ENCODE measurements at regions not wholly inside any gene's neighbourhood (a gene's known extent, or its start where the extent isn't known, plus 50 kb on each side); places are given as distances from the start of the nearest gene placed in this dataset.

DNA sequence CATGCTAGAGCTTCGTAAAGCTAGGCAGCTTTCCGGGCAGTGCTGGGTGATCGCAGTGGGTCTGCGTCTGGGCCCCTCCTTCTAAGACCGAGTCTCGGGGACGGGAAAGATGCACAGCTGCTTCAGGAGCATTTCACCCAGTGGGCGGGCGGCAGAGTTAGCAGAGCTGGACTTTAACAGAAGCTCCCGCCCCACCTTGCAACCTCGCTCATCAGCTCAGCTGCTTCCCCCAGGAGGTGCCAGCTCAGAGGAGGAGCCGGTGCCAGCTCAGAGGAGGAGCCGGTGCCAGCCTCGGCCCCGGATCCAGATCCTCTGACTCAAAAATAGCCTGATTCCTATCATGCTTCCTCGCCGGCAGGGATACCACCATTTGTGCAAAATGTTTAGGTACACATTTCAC, 94.5 kb upstream of the RPS6KA2 start:
- peaks cover 10% of the 10 kb centered on the region for H3K27me3 Mint-ChIP-seq (ENCODE audit: low read depth)
- CTCF ChIA-PET: no interaction called here
- no peak overlapping the region for H3K4me3 Mint-ChIP-seq
- POLR2A ChIA-PET: no interaction called here
- no peaks in the 10 kb centered on the region for H3K4me1 Mint-ChIP-seq (ENCODE audit: low read depth)
- H3K27ac Mint-ChIP-seq: no peak overlapping the region
- H3K9me3 Mint-ChIP-seq (ENCODE audit: insufficient read depth): no peaks in the 10 kb centered on the region
- no peak for DNase-seq
- no peaks in the 10 kb centered on the region for H3K36me3 Mint-ChIP-seq (ENCODE audit: low read depth)
- ATAC-seq: no peak

DNA sequence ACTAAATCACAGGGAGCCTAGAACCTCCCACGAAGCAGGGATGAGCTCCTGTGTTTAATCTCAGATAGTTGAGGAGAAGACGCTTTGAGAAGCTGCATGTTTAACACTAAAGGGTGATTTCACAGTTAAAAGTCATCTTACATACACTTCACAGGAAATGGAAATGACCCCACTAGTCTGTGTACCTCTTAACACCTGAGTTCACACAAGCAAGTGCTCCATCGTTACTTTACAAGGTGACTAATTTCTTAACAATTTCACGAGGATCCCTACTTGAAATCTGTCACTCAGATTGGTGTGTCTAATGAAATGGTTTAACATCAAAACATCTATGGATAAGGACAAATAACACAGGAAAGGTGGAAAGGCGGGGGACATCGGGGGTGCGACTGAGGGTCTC, 93.8 kb upstream of the RPS6KA2 start:
- CTCF ChIA-PET: no interaction called here
- no peak for ATAC-seq
- POLR2A ChIA-PET: no interaction called here
- H3K4me1 Mint-ChIP-seq (ENCODE audit: low read depth): no peaks in the 10 kb centered on the region
- H3K27ac Mint-ChIP-seq: no peak overlapping the region
- H3K27me3 Mint-ChIP-seq (ENCODE audit: low read depth): peaks cover 10% of the 10 kb centered on the region
- no peak overlapping the region for H3K4me3 Mint-ChIP-seq
- no peaks in the 10 kb centered on the region for H3K9me3 Mint-ChIP-seq (ENCODE audit: insufficient read depth)
- H3K36me3 Mint-ChIP-seq (ENCODE audit: low read depth): no peaks in the 10 kb centered on the region
- no peak for DNase-seq

DNA sequence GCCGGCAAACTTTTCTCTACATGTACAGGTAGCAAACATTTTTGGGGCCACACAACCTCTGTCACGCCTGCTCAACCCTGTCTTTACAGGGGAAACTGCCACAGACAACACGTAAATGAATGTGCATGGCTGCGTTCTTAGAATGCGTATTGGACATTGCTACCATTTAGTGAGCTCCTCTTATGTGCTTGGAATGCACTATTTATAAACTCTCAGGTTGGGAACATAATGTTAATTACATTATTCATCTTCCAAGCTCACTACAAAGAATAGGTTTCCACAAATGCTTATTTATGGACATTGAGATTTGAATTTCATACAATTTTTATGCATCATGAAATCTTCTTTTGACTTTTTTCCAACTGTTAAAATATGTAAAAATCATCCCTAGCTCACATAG, 92.0 kb upstream of the RPS6KA2 start:
- no peak overlapping the region for H3K4me3 Mint-ChIP-seq
- no peak for ATAC-seq
- no peak overlapping the region for H3K27ac Mint-ChIP-seq

DNA sequence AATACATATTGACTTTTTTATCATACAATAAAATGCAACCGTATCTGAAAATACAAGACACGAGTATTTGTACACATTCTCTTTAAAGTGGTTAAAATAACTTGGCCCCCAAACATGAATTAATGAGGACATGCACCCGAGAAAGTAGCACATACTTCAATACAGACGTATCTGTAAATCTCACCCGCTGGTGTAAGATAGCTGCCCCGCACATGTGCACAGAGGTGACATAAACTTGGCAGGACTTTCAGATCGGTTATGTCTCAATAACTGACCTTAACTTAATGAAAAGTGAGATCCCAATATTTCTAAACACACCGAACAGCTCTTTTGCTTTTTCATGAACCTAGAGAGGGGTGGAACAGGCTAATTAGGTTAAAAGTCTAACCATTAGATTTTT, 91.5 kb upstream of the RPS6KA2 start:
- H3K27me3 Mint-ChIP-seq (ENCODE audit: low read depth): peaks cover 9% of the 10 kb centered on the region
- H3K4me1 Mint-ChIP-seq (ENCODE audit: low read depth): no peaks in the 10 kb centered on the region
- H3K27ac Mint-ChIP-seq: no peak overlapping the region
- CTCF ChIA-PET: no interaction called here
- DNase-seq (no peak), ATAC-seq (no peak)
- POLR2A ChIA-PET: interaction anchor here (0.6 kb wide), 1 partner anchor 56 kb away, joined by 3 read pairs; no protein-coding TSS in a partner anchor
- no peaks in the 10 kb centered on the region for H3K36me3 Mint-ChIP-seq (ENCODE audit: low read depth)
- H3K4me3 Mint-ChIP-seq: no peak overlapping the region
- no peaks in the 10 kb centered on the region for H3K9me3 Mint-ChIP-seq (ENCODE audit: insufficient read depth)

More for the DNA sequence above, 92.0 kb upstream of the RPS6KA2 start:
- CTCF ChIA-PET: no interaction called here
- Mint-ChIP-seq H3K36me3 (ENCODE audit: low read depth) (no peaks in the 10 kb centered on the region), H3K27me3 (ENCODE audit: low read depth) (peaks cover 9% of the 10 kb centered on the region), H3K9me3 (ENCODE audit: insufficient read depth) (no peaks in the 10 kb centered on the region), H3K4me1 (ENCODE audit: low read depth) (no peaks in the 10 kb centered on the region)
- POLR2A ChIA-PET: interaction anchor here (0.6 kb wide), 1 partner anchor 56 kb away, joined by 3 read pairs; no protein-coding TSS in a partner anchor
- no peak for DNase-seq

DNA sequence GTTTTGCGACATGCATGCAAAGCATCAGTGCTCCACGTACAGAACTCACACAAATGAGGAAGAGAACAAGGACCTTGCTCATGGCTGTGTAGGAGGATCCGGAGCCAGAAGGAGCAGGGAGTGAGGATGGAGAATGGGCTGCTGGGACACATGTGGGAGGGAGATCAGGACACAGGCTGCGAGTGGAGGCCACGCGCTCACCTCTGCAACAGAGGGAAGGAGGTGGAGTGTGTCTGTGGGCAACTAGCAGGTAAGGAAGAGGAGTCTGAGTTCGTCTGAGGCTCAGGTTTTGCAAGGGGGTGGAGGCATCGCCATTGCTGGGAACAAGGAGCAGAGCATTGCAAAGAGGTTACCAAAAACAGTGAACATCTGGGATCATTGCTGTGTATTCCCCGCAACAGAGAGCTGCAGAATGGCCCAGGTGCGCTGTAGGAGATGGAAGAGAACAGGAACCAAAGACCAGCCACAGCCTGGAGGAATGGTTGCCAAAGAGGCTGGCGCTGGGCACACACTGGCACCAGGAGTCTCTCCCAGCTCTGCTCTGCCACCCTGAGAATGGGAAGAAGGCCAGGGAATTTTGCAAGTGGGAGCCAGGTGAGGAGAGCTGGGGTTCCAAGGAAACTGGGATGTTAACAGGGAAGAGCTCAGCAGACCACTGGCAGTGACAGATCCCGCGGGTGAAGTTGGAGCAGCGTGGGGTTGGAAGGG, 90.0 kb upstream of the RPS6KA2 start:
- POLR2A ChIA-PET: no interaction called here
- Mint-ChIP-seq H3K9me3 (ENCODE audit: insufficient read depth) (no peaks in the 10 kb centered on the region), H3K36me3 (ENCODE audit: low read depth) (no peaks in the 10 kb centered on the region), H3K27me3 (ENCODE audit: low read depth) (peaks cover 9% of the 10 kb centered on the region), H3K27ac (no peak overlapping the region), H3K4me1 (ENCODE audit: low read depth) (no peaks in the 10 kb centered on the region), H3K4me3 (no peak overlapping the region)
- no peak for DNase-seq
- CTCF ChIA-PET: no interaction called here
- no peak for ATAC-seq

DNA sequence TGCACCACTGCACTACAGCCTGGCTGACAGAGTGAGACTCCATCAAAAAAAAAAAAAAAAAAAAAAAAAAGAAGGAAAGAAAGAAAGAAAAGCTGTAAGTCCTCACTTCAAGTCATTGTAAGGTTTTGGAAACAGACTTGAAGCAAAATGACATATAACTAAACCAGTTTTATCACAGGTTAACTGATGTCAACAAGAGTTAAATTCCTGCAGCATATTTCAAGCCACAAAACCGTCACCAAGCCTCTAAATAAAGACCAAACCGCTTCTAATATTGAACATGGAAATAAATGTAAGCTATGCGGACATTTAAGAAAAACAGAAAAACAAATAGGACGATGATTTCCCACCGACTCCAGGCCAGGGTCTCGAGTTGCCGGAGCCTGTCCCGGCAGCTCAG, 88.9 kb upstream of the RPS6KA2 start:
- Mint-ChIP-seq H3K36me3 (ENCODE audit: low read depth) (no peaks in the 10 kb centered on the region), H3K9me3 (ENCODE audit: insufficient read depth) (no peaks in the 10 kb centered on the region), H3K27ac (no peak overlapping the region), H3K27me3 (ENCODE audit: low read depth) (peaks cover 9% of the 10 kb centered on the region), H3K4me3 (no peak overlapping the region), H3K4me1 (ENCODE audit: low read depth) (no peaks in the 10 kb centered on the region)
- DNase-seq (no peak), ATAC-seq (no peak)
- CTCF ChIA-PET: no interaction called here
- POLR2A ChIA-PET: no interaction called here

DNA sequence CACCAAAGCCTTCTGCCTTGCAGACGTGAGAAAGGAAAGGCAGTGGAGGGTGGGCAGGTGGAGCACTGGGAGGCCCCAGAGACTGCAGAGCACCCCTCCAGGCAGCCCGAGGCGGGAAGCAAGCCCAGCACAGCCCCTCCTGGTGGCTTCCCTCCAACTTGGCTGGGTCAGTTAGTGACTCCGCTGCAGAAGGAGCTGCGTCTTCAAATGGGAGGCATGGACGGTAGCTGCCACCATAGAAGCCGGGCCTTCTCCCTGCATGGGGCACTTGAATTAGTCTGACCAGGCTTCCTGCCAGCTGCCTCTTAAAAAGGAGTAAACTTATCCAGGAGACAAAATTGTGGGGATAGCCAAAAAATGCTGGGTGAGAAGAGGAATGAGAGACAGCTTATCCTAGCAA, 88.0 kb upstream of the RPS6KA2 start:
- Mint-ChIP-seq H3K4me3 (no peak overlapping the region), H3K9me3 (ENCODE audit: insufficient read depth) (no peaks in the 10 kb centered on the region), H3K36me3 (ENCODE audit: low read depth) (no peaks in the 10 kb centered on the region), H3K27me3 (ENCODE audit: low read depth) (peaks cover 9% of the 10 kb centered on the region), H3K27ac (no peak overlapping the region), H3K4me1 (ENCODE audit: low read depth) (no peaks in the 10 kb centered on the region)
- ChIA-PET POLR2A (no interaction called here), CTCF (no interaction called here)
- no peak for DNase-seq
- no peak for ATAC-seq

DNA sequence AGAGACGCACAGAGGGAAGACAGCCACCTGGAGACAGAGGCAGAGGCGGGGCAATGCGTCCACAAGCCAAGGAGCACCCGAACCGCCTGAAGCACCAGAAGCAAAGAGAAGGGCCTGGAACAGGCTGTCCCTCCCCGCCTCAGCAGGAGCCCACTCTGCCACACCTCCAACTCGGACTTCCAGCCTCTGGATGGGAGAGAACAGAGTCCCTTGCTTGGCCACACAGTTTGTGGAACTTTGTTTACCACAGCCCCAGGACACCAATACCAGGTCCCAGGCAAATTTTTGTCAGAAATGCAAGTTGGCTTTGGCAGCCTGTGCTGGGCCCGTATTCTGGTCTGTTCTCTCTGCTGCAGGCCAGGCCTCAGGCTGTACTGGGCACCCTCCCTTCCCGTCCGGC, 87.5 kb upstream of the RPS6KA2 start:
- no peaks in the 10 kb centered on the region for H3K4me1 Mint-ChIP-seq (ENCODE audit: low read depth)
- CTCF ChIA-PET: no interaction called here
- H3K36me3 Mint-ChIP-seq (ENCODE audit: low read depth): no peaks in the 10 kb centered on the region
- no peak overlapping the region for H3K27ac Mint-ChIP-seq
- H3K27me3 Mint-ChIP-seq (ENCODE audit: low read depth): peaks cover 7% of the 10 kb centered on the region
- ATAC-seq: no peak
- no peak overlapping the region for H3K4me3 Mint-ChIP-seq
- no peak for DNase-seq
- H3K9me3 Mint-ChIP-seq (ENCODE audit: insufficient read depth): no peaks in the 10 kb centered on the region
- POLR2A ChIA-PET: no interaction called here

DNA sequence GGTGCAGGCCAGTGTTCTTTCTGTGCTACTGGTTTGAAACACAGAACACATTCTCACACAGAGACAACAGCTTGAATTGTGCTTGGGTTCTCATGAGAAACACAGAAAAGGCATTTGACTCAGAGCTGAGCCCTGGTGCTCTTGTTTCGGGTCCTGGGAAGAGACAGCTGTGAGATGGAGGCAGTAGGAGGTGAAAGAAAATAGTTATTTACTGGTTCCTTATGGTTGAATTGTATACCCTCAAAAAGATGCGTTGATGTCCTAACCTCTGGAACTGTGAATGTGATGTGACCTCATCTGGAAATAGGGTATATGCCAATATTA, 87.1 kb upstream of the RPS6KA2 start:
- DNase-seq: no peak
- peaks cover 4% of the 10 kb centered on the region for H3K27me3 Mint-ChIP-seq (ENCODE audit: low read depth)
- no peaks in the 10 kb centered on the region for H3K4me1 Mint-ChIP-seq (ENCODE audit: low read depth)
- CTCF ChIA-PET: no interaction called here
- POLR2A ChIA-PET: no interaction called here
- no peak for ATAC-seq
- H3K9me3 Mint-ChIP-seq (ENCODE audit: insufficient read depth): no peaks in the 10 kb centered on the region
- H3K4me3 Mint-ChIP-seq: no peak overlapping the region
- H3K27ac Mint-ChIP-seq: no peak overlapping the region
- H3K36me3 Mint-ChIP-seq (ENCODE audit: low read depth): no peaks in the 10 kb centered on the region

DNA sequence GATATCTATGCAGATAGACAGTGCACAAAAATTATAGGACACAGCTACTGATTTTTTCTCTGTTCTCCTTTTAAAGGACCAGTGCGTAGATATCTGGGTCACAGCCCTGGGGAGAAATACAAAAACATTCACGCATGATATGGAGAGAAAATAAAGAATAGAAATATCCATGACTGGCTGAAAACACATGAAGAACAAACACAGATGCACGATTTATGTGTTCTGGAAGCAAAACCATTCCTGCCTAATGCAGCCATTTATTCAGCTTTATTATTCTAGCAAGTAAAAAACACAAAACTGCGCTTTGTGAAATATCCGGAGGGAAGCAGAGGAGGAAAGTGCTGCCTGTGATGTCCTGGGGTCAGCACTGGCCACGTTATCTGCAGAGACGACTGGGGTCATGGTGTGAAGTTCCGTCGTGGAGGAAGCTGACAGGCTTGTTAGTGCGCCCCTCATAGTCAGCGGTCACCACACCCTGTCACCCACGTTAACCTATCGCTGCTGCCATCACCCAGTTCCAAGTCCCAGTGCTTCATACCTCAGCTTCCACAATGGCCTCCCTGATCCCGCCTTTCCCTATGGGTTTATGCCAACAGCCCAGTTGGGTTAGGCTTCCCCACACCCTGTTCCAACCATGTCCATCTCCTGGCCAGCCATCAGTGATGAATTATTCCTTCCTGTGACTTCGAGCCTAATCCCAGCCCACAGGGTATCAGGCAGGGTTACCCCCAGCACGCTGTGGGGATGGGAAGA, 86.6 kb upstream of the RPS6KA2 start:
- Mint-ChIP-seq H3K27ac (no peak overlapping the region), H3K4me3 (no peak overlapping the region), H3K27me3 (ENCODE audit: low read depth) (peaks cover 4% of the 10 kb centered on the region), H3K36me3 (ENCODE audit: low read depth) (no peaks in the 10 kb centered on the region), H3K4me1 (ENCODE audit: low read depth) (no peaks in the 10 kb centered on the region), H3K9me3 (ENCODE audit: insufficient read depth) (no peaks in the 10 kb centered on the region)
- POLR2A ChIA-PET: no interaction called here
- CTCF ChIA-PET: no interaction called here
- DNase-seq: no peak
- no peak for ATAC-seq

DNA sequence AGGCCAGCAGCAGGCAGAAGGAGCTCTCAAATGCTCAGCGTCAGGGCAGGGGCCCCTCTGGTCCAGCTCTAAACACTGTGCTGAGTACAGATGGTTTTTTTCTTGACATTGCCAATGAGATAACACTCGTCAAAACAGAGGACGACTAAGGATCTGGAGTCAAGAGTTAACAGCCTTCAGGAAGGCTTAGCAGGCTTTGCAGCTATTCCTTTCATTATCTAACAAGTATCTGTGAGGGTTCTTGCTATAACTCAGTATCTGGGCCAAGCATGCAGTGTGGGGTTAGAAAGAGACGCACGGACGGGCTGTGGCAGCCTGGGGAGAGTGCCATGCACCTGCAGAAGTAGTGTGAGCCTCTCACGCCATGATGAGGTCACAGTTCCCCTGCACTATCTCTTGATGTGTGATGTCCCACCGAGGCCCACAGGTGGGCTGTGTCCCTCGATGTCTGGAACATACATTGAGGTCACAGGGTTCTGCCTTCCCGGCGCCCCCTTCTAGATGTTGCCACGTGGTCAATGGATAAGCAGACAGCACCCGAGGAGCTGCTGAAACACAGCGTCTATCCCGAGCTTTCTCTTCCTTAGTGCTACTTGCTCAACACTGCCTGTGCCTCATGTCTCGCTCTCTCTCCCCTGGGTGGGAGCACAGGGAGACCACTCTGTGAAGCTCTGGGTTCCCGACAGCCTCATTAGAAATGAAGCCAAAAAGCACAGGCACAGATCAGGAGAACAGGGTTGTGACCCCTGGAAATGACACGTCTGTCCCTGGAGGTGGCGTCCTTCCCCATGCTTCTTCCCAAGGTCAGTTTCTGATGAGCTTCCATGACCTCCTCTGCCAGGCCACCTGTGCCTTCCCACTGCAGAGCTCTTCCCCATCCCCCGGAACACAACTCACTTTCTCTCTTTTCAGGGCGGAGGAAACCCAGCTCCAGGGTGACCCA, 85.5 kb upstream of the RPS6KA2 start:
- Mint-ChIP-seq H3K36me3 (ENCODE audit: low read depth) (no peaks in the 10 kb centered on the region), H3K27me3 (ENCODE audit: low read depth) (peaks cover 4% of the 10 kb centered on the region)
- CTCF ChIA-PET: no interaction called here

DNA sequence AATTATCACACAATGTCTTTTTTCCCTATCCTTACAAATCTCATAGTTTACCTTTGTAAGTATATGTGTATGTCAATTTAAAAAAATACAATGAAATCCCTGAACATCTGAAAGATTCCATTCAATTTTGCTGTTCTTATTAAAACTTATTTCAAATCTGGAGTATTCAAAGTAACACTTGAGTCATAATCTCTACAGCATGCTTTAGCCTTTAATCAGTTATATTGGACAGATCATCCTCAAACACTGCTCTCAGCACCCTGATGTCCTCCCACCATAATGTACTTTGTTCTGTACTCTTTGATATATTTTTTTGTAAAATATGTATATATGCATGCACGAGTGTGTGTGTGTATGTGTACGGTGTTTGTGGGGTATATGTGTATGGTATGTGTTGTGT, 83.0 kb upstream of the RPS6KA2 start:
- Mint-ChIP-seq H3K27me3 (ENCODE audit: low read depth) (peaks cover 6% of the 10 kb centered on the region), H3K9me3 (ENCODE audit: insufficient read depth) (no peaks in the 10 kb centered on the region), H3K36me3 (ENCODE audit: low read depth) (no peaks in the 10 kb centered on the region), H3K4me1 (ENCODE audit: low read depth) (no peaks in the 10 kb centered on the region), H3K4me3 (no peak overlapping the region), H3K27ac (no peak overlapping the region)
- ChIA-PET POLR2A (no interaction called here), CTCF (no interaction called here)
- DNase-seq (no peak), ATAC-seq (no peak)

More for the DNA sequence above, 85.5 kb upstream of the RPS6KA2 start:
- ATAC-seq (no peak), DNase-seq (no peak)
- Mint-ChIP-seq H3K4me3 (no peak overlapping the region), H3K4me1 (ENCODE audit: low read depth) (no peaks in the 10 kb centered on the region), H3K27ac (no peak overlapping the region), H3K9me3 (ENCODE audit: insufficient read depth) (no peaks in the 10 kb centered on the region)
- POLR2A ChIA-PET: no interaction called here

Data from activated CD8-positive, alpha-beta T cell treated with anti-CD3 and anti-CD28 coated beads, Interleukin-2, amount 10 ng/mL, durations not matched to agents 7 days and 5 days (primary cell).